OCI-LY3 (cell line): ENCODE measurements at regions not wholly inside any gene's neighbourhood (a gene's known extent, or its start where the extent isn't known, plus 50 kb on each side); places are given as distances from the start of the nearest gene placed in this dataset.

Experiments used
- H2AFZ ChIP-seq: fragments of 200-600, 300-600 bp; shearing (Covaris generic); 2 replicates; pipeline ENCODE4 v1.6.0; 2014; ENCODE audit warnings: antibody characterized with exemption, low read depth, low read length
- H3K27ac ChIP-seq: fragments of 200-600, 300-600 bp; sonication (generic); 2 replicates; pipeline ENCODE4 v1.5.1; 2014; ENCODE audit warnings: mild to moderate bottlenecking, low read length, moderate library complexity, mixed read lengths
- H3K27me3 ChIP-seq: fragments of 200-600, 300-600 bp; sonication (generic); 2 replicates; pipeline ENCODE4 v1.6.1; 2014; ENCODE audit warnings: low read depth, low read length, mixed read lengths
- H3K36me3 ChIP-seq: fragments of 200-600, 300-600 bp; sonication (generic); replicated peaks from 2 replicates; pipeline ENCODE3; 2014; ENCODE audit warnings: low read depth, low read length, mixed read lengths
- H3K4me1 ChIP-seq: fragments of 300-600, 200-600 bp; sonication (generic); 2 replicates; pipeline ENCODE4 v1.6.1; 2014; ENCODE audit warnings: low read length, mixed read lengths
- H3K4me2 ChIP-seq: fragments of 200-600, 300-600 bp; sonication (generic); 2 replicates; pipeline ENCODE4 v1.6.1; 2014; ENCODE audit warnings: low read length, mixed read lengths
- H3K4me3 ChIP-seq: fragments of 300-600, 200-600 bp; sonication (generic); 2 replicates; pipeline ENCODE4 v1.5.1; 2014; ENCODE audit warnings: antibody characterized with exemption, mild to moderate bottlenecking, low read length, moderate library complexity
- H3K79me2 ChIP-seq: fragments of 300-600, 200-600 bp; shearing (Covaris generic); 2 replicates; pipeline ENCODE4 v1.6.1; 2014; ENCODE audit warnings: mild to moderate bottlenecking, low read length, mixed read lengths
- H3K9ac ChIP-seq: fragments of 300-600, 200-600 bp; shearing (Covaris generic); 2 replicates; pipeline ENCODE4 v1.6.0; 2014; ENCODE audit warnings: mild to moderate bottlenecking, low read length, moderate library complexity
- H3K9me3 ChIP-seq: fragments of 200-600, 300-600 bp; shearing (Covaris generic); 2 replicates; pipeline ENCODE4 v1.6.1; 2014; ENCODE audit warnings: low read length, mixed read lengths; ENCODE audit not compliant: insufficient read depth
- H4K20me1 ChIP-seq: fragments of 200-600, 300-600 bp; sonication (generic); 2 replicates; pipeline ENCODE4 v1.6.1; 2016; ENCODE audit warnings: low read length, mixed read lengths; ENCODE audit not compliant: insufficient read depth
- EZH2phosphoT487 ChIP-seq: fragments of 200-600 bp; shearing (Covaris generic); IDR thresholded peaks from 2 replicates; pipeline ENCODE4 v1.6.1; 2018; ENCODE audit warnings: antibody characterized with exemption, mixed run types, low read depth
- TF ChIP-seq, protein P1 (sequence below): fragments of 200-600, 300-600 bp; sonication (generic); IDR thresholded peaks from 2 replicates; pipeline ENCODE4 v1.5.1; 2014; ENCODE audit warnings: antibody characterized with exemption, low read length, low read depth

DNA sequence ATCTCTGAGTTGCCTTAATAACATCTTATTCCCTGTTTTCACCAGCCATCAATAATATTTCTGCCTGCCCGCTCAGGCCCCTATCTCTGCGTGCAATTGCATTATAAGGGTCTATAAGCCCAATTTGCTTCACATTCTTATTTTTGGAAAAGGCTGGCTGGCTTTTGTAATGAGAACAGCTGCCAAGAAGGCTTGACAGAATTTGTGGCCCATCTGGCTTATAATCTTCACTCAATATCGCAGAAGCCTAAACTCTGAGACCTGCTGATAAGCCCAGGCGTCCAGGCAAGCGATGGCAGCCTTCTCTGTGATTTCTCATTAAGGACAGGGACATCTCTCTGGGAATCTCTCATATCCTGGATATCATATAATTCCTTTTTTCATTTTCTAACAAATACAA is 1618.6 kb upstream of the CELF4 start:
- TF ChIP-seq, protein P1, sequence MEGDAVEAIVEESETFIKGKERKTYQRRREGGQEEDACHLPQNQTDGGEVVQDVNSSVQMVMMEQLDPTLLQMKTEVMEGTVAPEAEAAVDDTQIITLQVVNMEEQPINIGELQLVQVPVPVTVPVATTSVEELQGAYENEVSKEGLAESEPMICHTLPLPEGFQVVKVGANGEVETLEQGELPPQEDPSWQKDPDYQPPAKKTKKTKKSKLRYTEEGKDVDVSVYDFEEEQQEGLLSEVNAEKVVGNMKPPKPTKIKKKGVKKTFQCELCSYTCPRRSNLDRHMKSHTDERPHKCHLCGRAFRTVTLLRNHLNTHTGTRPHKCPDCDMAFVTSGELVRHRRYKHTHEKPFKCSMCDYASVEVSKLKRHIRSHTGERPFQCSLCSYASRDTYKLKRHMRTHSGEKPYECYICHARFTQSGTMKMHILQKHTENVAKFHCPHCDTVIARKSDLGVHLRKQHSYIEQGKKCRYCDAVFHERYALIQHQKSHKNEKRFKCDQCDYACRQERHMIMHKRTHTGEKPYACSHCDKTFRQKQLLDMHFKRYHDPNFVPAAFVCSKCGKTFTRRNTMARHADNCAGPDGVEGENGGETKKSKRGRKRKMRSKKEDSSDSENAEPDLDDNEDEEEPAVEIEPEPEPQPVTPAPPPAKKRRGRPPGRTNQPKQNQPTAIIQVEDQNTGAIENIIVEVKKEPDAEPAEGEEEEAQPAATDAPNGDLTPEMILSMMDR, result no peak
- TF ChIP-seq EZH2phosphoT487, result no peak

GRCh38 chr18:39178166-39178565 is 1612.6 kb upstream of the CELF4 start:
- no peaks in the 10 kb centered on the region for H4K20me1 ChIP-seq
- H3K4me1 ChIP-seq, result no peaks in the 10 kb centered on the region
- H3K4me3 ChIP-seq, result no peak overlapping the region
- H3K27me3 ChIP-seq, result no peaks in the 10 kb centered on the region
- H3K9me3 ChIP-seq, result no peaks in the 10 kb centered on the region
- no peaks in the 10 kb centered on the region for H3K36me3 ChIP-seq
- no peaks in the 10 kb centered on the region for H3K79me2 ChIP-seq
- no peak overlapping the region for H3K27ac ChIP-seq
- H3K9ac ChIP-seq, result no peak overlapping the region
- no peak overlapping the region for H3K4me2 ChIP-seq
- no peak overlapping the region; the same call in 1 of the 2 replicates for H2AFZ ChIP-seq
- TF ChIP-seq, protein P1, result no peak
- no peak for TF ChIP-seq EZH2phosphoT487

More for the DNA sequence above, 1618.6 kb upstream of the CELF4 start:
- Histone ChIP-seq H3K4me3 (no peak overlapping the region), H3K27ac (no peak overlapping the region), H2AFZ (no peak overlapping the region), H3K4me1 (peaks cover 19% of the 10 kb centered on the region), H3K4me2 (no peak overlapping the region), H3K79me2 (no peaks in the 10 kb centered on the region), H3K9ac (no peak overlapping the region), H4K20me1 (no peaks in the 10 kb centered on the region), H3K36me3 (peaks cover 3% of the 10 kb centered on the region), H3K27me3 (no peaks in the 10 kb centered on the region), H3K9me3 (no peaks in the 10 kb centered on the region)

DNA sequence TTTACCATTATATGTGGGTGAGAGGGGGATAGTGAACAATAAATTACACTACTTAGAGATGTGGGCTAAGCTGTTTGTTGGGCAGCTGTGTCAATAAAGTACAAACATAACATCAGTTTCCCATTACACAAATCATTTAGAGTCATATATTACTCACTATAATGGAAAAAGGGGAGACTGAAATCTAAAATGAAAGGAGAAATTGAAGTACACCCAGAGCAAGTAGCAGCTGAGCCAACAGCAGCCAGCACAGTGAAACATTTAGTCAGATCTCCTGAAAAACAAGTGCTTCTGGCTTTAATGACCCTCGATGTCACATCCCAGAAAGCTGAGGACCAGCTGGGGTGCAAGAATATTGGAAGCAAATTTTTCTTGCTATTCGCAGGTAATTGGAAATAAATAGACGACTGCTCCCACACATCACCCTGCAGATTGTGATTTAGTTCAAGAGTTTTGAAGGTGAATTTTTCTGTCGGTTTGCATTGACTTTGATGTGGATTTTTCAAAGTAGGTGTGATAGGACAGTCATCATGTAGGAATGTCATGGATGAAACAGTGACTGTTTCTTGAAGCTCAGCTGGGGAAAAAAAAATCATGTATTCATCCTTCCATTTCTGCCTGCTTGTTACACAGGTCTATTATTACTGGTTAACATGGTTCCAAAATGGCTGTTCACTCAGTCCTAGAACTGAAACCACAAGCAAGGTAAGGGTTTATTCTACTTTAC is 1607.3 kb upstream of the CELF4 start:
- Histone ChIP-seq H2AFZ (no peak overlapping the region), H3K9ac (no peak overlapping the region), H3K4me1 (no peaks in the 10 kb centered on the region), H3K79me2 (no peaks in the 10 kb centered on the region), H3K9me3 (no peaks in the 10 kb centered on the region), H3K36me3 (no peaks in the 10 kb centered on the region), H3K27ac (no peak overlapping the region), H3K4me2 (no peak overlapping the region), H3K4me3 (no peak overlapping the region), H4K20me1 (no peaks in the 10 kb centered on the region), H3K27me3 (no peaks in the 10 kb centered on the region)
- TF ChIP-seq, protein P1, result no peak
- TF ChIP-seq EZH2phosphoT487, result no peak

- H2AFZ ChIP-seq, result no peak overlapping the region
- no peaks in the 10 kb centered on the region for H3K36me3 ChIP-seq
- no peaks in the 10 kb centered on the region for H3K4me1 ChIP-seq
- no peak overlapping the region for H3K4me3 ChIP-seq
- no peak overlapping the region for H3K4me2 ChIP-seq
- no peaks in the 10 kb centered on the region for H3K79me2 ChIP-seq
- no peaks in the 10 kb centered on the region for H4K20me1 ChIP-seq
- H3K9ac ChIP-seq, result no peak overlapping the region
- no peaks in the 10 kb centered on the region for H3K9me3 ChIP-seq
- no peak overlapping the region for H3K27ac ChIP-seq
- TF ChIP-seq, protein P1, result no peak
- no peak for TF ChIP-seq EZH2phosphoT487
- H3K27me3 ChIP-seq, result no peaks in the 10 kb centered on the region
These were observed 1603.1 kb upstream of the CELF4 start for GRCh38 chr18:39168723-39169122.
